SU-DHL-6 (cell line): ENCODE measurements at regions not wholly inside any gene's neighbourhood (a gene's known extent, or its start where the extent isn't known, plus 50 kb on each side); places are given as distances from the start of the nearest gene placed in this dataset.

Experiments
- EZH2phosphoT487 ChIP-seq: fragments of 200-600 bp; sonication (generic), shearing (Covaris generic); conservative IDR thresholded peaks from 2 replicates; pipeline ENCODE4 v1.6.1; 2018; ENCODE audit warnings: mild to moderate bottlenecking, antibody characterized with exemption, low read length, moderate library complexity, mixed read lengths
- TF ChIP-seq, protein P1 (sequence below): fragments of 200-600 bp; sonication (generic); IDR thresholded peaks from one replicate; pipeline ENCODE4 v1.5.1; 2017; ENCODE audit warnings: antibody characterized with exemption, mild to moderate bottlenecking, low read length, moderate library complexity; ENCODE audit not compliant: insufficient read depth, poor library complexity, severe bottlenecking

GRCh38 chr4:123343400-123344041 lies 53.1 kb upstream of the SPRY1 start:
- TF ChIP-seq EZH2phosphoT487 = no peak
- TF ChIP-seq, protein P1, sequence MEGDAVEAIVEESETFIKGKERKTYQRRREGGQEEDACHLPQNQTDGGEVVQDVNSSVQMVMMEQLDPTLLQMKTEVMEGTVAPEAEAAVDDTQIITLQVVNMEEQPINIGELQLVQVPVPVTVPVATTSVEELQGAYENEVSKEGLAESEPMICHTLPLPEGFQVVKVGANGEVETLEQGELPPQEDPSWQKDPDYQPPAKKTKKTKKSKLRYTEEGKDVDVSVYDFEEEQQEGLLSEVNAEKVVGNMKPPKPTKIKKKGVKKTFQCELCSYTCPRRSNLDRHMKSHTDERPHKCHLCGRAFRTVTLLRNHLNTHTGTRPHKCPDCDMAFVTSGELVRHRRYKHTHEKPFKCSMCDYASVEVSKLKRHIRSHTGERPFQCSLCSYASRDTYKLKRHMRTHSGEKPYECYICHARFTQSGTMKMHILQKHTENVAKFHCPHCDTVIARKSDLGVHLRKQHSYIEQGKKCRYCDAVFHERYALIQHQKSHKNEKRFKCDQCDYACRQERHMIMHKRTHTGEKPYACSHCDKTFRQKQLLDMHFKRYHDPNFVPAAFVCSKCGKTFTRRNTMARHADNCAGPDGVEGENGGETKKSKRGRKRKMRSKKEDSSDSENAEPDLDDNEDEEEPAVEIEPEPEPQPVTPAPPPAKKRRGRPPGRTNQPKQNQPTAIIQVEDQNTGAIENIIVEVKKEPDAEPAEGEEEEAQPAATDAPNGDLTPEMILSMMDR = no peak
